BJ (cell line): ENCODE measurements at regions not wholly inside any gene's neighbourhood (a gene's known extent, or its start where the extent isn't known, plus 50 kb on each side); places are given as distances from the start of the nearest gene placed in this dataset.

Experiments
- CTCF ChIA-PET: fragments of 350-600 bp; formaldehyde crosslinking; extraction: SDS; loops from one replicate; lab custom pipeline; 2021; ENCODE audit warnings: antibody characterized with exemption, inconsistent platforms; lab: Yijun Ruan, JAX
- POLR2A ChIA-PET: fragments of 300-600 bp; sonication (Branson Sonifier 250); formaldehyde crosslinking; extraction: SDS; loops from one replicate; lab custom pipeline; 2021; ENCODE audit warnings: antibody characterized with exemption; lab: Charles Lee
- DNase-seq: peaks from one replicate; pipeline ENCODE4 v3.0.0-alpha.2; 2011; ENCODE audit warnings: low read depth
- H3K27me3 ChIP-seq: 2 replicates; pipeline ENCODE4 v1.6.0; 2011; ENCODE audit warnings: low read length; ENCODE audit not compliant: control insufficient read depth, insufficient read depth
- H3K36me3 ChIP-seq: 2 replicates; pipeline ENCODE4 v1.5.1; 2011; ENCODE audit warnings: low read length; ENCODE audit not compliant: control insufficient read depth, insufficient read depth
- H3K4me3 ChIP-seq: 2 replicates; pipeline ENCODE4 v1.5.1; 2011; ENCODE audit warnings: low read depth, mild to moderate bottlenecking, control low read depth, low read length
- TF ChIP-seq, protein P1 (sequence below): IDR thresholded peaks from 2 replicates; pipeline ENCODE4 v1.5.1; 2011; ENCODE audit warnings: low read depth, mild to moderate bottlenecking, control low read depth, inconsistent platforms, low read length, moderate library complexity; ENCODE audit not compliant: insufficient read depth

DNA sequence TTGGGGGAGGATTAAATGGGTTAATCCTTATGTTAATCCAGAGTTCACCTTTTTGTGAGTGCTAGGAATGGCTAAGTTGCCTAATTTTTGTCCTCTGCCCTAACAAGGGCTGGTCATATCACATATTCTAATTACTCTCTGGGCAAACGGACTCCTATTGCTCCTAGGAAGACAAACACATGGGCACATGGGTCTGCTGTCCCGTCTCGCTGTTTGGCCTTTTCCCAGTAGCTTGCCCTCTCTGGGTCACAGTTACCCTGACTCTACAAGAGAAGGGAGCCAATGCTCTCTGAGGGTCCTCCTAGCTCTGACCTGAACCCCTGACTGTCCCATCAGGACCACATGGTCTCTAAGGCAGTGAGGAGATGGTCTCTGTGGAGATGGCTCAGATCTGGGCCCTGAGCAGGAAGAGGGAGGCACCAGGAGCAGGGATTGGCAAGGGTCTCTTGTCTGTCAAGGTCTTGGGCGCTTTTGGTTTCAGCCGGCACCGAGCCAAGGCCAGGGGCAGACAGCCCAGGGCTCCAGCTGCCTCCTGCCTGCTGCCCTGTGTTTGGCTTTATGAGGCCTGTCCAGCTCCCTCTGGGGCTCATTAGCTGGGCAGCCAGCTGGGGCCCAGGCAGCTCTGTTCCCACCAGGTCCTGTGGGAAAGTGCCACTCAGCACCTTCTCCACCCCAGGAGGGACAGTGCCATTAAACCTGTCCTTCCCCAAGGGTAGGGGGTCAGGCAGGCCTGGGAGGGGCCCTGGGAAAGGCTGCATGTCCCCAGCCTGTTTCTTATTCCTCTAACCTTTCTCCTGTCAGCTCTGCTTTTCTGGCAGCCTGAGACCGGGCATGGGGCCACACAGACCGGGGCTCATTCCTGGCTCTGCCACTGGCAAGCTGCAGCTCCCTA, 559.9 kb downstream of the MN1 start:
- TF ChIP-seq, protein P1, sequence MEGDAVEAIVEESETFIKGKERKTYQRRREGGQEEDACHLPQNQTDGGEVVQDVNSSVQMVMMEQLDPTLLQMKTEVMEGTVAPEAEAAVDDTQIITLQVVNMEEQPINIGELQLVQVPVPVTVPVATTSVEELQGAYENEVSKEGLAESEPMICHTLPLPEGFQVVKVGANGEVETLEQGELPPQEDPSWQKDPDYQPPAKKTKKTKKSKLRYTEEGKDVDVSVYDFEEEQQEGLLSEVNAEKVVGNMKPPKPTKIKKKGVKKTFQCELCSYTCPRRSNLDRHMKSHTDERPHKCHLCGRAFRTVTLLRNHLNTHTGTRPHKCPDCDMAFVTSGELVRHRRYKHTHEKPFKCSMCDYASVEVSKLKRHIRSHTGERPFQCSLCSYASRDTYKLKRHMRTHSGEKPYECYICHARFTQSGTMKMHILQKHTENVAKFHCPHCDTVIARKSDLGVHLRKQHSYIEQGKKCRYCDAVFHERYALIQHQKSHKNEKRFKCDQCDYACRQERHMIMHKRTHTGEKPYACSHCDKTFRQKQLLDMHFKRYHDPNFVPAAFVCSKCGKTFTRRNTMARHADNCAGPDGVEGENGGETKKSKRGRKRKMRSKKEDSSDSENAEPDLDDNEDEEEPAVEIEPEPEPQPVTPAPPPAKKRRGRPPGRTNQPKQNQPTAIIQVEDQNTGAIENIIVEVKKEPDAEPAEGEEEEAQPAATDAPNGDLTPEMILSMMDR: no peak
- Histone ChIP-seq H3K4me3 (no peak overlapping the region), H3K36me3 (no peaks in the 10 kb centered on the region), H3K27me3 (no peaks in the 10 kb centered on the region; the same call in 1 of the 2 replicates)
- no peak for DNase-seq
- CTCF ChIA-PET: no interaction called here
- POLR2A ChIA-PET: interaction anchor here (0.5 kb wide), 1 partner anchor 1502 kb away, joined by 3 read pairs; no protein-coding TSS in a partner anchor

DNA sequence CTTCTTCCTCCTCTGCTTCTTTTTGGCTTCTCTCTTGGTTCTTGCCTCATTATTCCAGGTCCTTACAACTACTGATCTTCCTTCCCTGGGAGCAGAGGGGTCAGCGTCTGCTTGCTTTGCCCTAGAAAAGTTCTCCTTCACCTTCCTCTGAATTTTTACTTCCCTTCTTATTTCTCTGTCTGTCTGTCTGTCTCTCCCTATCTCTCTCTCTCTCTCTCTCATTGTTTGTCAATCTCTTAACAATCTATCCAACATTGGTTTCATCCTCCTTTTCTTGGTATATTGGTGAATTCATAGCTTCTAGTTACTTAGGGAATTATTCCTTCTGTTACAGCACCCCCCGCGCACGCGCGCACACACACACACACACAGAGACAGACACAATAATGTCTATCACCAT, 559.1 kb downstream of the MN1 start:
- POLR2A ChIA-PET: interaction anchor here (0.6 kb wide), 1 partner anchor 76 kb away, joined by 9 read pairs; no protein-coding TSS in a partner anchor
- Histone ChIP-seq H3K36me3 (no peaks in the 10 kb centered on the region), H3K4me3 (no peak overlapping the region), H3K27me3 (no peaks in the 10 kb centered on the region; the same call in 1 of the 2 replicates)
- CTCF ChIA-PET: no interaction called here
- no peak for DNase-seq
- TF ChIP-seq, protein P1: no peak

DNA sequence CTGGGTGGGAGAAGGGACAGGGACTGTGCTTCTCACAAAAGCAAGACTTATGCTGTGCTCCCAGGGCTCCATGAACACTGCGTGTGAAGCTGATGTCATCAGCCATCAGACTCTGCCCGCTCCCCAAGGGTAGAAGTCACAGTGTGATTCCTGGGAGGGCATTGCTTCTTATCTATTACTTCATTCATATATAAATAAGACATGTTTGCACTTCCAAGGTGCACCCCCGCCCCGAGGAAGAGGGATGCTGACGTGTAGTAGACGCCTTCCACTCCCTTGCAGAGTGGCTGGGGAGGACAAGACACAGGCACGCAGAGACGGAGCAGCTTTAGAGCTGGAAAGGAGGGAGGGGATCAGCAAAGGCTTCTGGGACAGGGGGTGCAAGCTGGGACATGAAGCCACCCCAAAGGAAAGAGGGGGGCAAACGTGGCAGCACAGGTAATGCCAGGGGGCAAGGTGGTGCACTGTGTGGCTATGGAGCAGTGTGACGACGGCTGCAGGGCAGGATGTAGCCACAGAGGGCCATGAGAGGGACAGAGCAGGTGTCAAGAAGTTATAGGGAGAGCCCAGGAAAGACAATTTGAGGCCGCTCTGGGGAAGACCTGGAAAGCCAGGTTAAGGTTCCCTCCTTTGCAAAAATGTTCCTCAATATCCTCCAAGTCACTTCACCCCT, 558.5 kb downstream of the MN1 start:
- Histone ChIP-seq H3K4me3 (no peak overlapping the region), H3K36me3 (no peaks in the 10 kb centered on the region), H3K27me3 (no peaks in the 10 kb centered on the region; the same call in 1 of the 2 replicates)
- TF ChIP-seq, protein P1: no peak
- POLR2A ChIA-PET: interaction anchor here (0.6 kb wide), 1 partner anchor 76 kb away, joined by 9 read pairs; no protein-coding TSS in a partner anchor
- CTCF ChIA-PET: no interaction called here
- no peak for DNase-seq

DNA sequence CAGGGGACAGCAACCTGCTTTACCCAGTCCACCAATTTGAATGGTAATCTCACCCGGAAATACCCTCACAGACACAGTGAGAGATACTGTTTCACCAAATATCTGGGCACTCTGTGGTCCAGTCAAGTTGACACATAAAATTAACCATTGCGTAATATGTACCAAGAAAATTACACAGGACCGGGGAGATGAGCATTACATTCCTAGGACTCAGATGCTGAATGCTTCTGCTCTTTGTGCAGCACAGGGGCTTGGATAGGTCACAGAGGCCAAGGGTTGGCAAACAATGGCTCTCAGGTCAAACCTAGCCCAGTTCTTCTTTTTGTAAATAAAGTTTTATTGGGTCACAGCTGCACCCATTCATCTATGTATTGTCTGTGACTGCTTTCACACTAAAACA, 557.2 kb downstream of the MN1 start:
- TF ChIP-seq, protein P1: no peak
- POLR2A ChIA-PET: no interaction called here
- CTCF ChIA-PET: interaction anchor here (0.6 kb wide), 2 partner anchors 14 to 137 kb away, joined by 3 to 4 read pairs; no protein-coding TSS in a partner anchor
- DNase-seq: no peak
- no peaks in the 10 kb centered on the region for H3K36me3 ChIP-seq
- H3K4me3 ChIP-seq: no peak overlapping the region
- H3K27me3 ChIP-seq: no peaks in the 10 kb centered on the region; the same call in 1 of the 2 replicates

DNA sequence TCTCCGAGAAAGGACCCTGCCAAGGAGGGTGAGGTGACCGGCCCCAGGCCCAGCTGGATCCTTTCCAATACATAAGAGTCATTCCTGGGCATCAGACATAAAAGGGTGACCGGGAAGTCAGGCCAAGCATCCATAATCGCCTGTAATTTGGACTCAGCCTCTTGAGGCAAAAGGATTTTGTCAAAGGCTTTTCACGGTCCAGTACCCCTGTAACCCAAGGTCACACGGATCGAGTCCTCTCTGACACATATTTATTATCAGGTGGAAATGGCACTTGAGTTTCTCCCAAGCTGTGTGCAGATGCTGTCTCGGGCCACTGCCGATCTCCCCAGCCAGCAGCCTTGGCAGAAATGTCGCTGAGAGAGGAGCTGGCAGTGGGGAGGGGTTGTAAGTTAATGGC, 556.5 kb downstream of the MN1 start:
- Histone ChIP-seq H3K36me3 (no peaks in the 10 kb centered on the region), H3K27me3 (no peaks in the 10 kb centered on the region; the same call in 1 of the 2 replicates), H3K4me3 (no peak overlapping the region)
- POLR2A ChIA-PET: interaction anchor here (0.6 kb wide), 1 partner anchor 555 kb away, joined by 5 read pairs; no protein-coding TSS in a partner anchor
- TF ChIP-seq, protein P1: no peak
- CTCF ChIA-PET: no interaction called here
- no peak for DNase-seq
